Rectal smooth muscle tissue (tissue), 1 donor: ENCODE measurements at regions not wholly inside any gene's neighbourhood (a gene's known extent, or its start where the extent isn't known, plus 50 kb on each side); places are given as distances from the start of the nearest gene placed in this dataset.

Experiments used
- H3K27ac ChIP-seq: one replicate; pipeline ENCODE4 v1.7.0; 2013; ENCODE audit warnings: low read depth, low read length, inconsistent platforms
- H3K27me3 ChIP-seq: one replicate; pipeline ENCODE4 v1.7.0; 2013; ENCODE audit warnings: low read length; ENCODE audit not compliant: control insufficient read depth, insufficient read depth
- H3K36me3 ChIP-seq: one replicate; pipeline ENCODE4 v1.7.0; 2013; ENCODE audit warnings: low read length; ENCODE audit not compliant: control insufficient read depth, insufficient read depth
- H3K4me1 ChIP-seq: one replicate; pipeline ENCODE4 v1.7.0; 2013; ENCODE audit warnings: low read length; ENCODE audit not compliant: control insufficient read depth, insufficient read depth
- H3K4me3 ChIP-seq: one replicate; pipeline ENCODE4 v1.7.0; 2013; ENCODE audit warnings: low read length
- H3K9ac ChIP-seq: one replicate; pipeline ENCODE4 v1.7.0; 2013; ENCODE audit warnings: low read length

DNA sequence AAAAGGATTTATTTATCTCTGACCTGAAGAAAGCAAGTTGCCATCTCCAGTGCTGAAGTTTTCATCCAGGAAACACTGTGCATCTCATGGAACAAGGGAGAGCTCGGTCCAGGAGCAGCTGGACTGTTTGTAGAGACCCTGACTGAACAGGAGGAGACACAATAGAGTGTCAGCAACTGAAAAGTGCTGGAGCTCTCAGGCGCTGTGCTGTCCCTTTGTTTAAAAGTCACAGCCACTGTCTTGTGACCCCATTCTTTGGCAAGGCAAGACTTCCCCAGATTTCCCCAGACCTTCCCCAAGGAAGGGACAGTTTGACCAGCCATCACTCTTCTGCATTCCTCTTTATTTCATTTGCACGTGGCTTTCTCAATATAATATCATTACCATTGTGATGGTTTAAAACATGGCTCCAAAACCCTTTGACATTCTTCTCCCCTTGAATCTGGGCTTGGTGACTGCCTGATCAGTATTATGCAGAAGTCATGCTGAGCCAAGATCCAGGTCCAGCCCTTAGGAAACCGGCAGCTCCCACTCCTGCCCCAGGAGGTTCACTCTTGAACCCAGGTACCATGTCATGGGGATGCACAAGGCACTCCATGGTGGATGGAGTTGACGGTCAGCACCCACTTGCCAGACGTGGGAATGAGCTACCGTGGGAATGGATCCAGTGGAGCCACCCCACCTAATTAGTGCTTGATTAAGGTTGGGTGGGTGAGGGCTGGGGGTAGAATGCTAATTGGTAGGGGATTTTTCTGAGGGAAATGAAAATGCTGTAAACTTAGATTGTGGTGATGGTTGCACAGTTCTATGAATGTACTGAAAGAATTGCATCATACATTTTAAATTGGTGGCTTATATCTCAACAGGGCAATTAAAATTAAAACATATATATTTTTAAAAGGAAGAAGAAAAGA, 497.9 kb upstream of the RAB6C start:
- H3K27me3 ChIP-seq = no peaks in the 10 kb centered on the region
- H3K36me3 ChIP-seq = no peaks in the 10 kb centered on the region
- H3K4me1 ChIP-seq = no peaks in the 10 kb centered on the region
- H3K27ac ChIP-seq = no peak overlapping the region
- no peak overlapping the region for H3K9ac ChIP-seq
- no peak overlapping the region for H3K4me3 ChIP-seq

DNA sequence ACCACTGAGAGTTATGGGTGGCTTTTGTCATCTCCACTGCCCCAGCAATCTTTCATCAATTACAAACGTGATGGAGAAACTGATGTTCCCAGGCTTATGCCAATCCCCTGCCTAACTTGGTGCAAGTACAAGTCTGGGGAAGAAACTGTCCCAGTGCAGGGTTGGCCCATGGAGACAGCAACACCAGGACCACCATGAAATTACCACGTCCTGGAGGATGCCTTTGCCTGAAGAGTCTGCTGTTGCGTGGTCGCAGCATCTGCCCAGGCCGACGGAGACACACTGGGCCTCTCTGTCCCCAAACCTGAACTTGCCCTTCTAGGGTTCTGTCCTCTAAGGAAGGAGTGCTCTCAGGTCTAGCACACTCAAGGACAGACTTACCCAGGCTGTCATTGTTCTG, 496.8 kb upstream of the RAB6C start:
- Histone ChIP-seq H3K27ac (no peak overlapping the region), H3K4me3 (no peak overlapping the region), H3K9ac (no peak overlapping the region), H3K27me3 (no peaks in the 10 kb centered on the region), H3K4me1 (no peaks in the 10 kb centered on the region), H3K36me3 (no peaks in the 10 kb centered on the region)

DNA sequence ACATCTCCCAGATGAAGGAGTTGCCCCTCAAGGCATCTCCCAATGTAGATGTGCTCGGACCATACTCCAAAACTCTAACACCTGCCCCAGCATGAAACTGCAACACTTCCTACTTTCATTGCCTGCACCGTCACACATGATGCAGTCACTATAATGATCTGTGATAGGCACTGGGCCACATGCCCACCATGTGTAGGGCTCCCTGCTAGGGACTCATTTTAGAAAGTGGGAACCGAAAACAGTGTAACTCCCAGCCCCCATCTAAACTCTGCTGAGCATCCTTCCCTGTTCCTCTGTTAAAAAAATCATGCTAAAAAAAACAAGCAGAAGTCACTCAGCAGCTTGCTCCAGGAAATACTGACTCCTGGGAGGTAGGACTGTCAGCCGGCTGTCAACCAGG, 496.1 kb upstream of the RAB6C start:
- Histone ChIP-seq H3K9ac (no peak overlapping the region), H3K27me3 (no peaks in the 10 kb centered on the region), H3K4me3 (no peak overlapping the region), H3K27ac (no peak overlapping the region), H3K36me3 (no peaks in the 10 kb centered on the region), H3K4me1 (no peaks in the 10 kb centered on the region)

DNA sequence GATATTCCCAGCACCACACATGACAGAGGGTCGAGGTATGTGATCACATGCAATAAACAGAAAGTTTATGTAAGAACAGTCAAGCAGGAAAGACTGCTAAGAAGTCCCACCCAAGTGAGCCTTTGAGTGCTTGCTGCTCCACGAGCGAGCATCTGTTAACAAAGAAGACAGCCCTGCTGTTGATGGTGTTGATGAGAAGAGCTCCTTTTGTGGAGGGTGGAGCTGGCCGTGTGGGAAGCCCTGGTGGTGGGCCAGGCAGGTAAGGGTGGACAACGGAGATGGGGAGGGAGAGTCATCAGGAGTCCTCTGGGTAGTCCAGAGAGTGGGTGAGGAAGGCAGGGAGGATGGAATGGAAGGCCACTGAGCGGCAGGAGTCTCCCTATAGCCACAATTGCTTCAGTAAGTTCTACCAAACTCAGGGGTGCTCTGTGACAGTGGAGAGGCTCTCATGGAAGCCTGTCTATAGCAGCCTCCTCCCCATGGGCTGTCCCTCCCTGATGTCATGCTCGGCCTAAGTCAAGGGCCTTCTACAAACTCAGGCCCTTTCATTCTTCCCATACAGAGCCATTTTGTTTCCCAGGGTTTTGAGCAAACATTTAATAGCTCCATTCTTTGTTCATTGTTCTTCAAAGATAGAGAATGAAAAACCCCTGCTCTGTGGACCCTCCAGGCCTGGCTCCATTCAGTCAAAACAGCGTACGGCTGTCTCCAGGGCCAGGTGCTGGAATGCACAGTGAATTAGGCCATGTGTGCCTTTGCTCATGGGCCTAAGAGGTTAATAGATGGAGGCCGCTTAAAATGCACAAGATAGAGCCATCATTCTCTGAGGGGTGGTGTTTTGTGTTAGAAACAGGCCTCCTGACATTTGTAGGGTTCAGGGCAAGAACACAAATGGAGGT, 494.2 kb upstream of the RAB6C start:
- Histone ChIP-seq H3K27ac (no peak overlapping the region), H3K27me3 (no peaks in the 10 kb centered on the region), H3K9ac (no peak overlapping the region), H3K4me3 (no peak overlapping the region), H3K4me1 (no peaks in the 10 kb centered on the region), H3K36me3 (no peaks in the 10 kb centered on the region)

DNA sequence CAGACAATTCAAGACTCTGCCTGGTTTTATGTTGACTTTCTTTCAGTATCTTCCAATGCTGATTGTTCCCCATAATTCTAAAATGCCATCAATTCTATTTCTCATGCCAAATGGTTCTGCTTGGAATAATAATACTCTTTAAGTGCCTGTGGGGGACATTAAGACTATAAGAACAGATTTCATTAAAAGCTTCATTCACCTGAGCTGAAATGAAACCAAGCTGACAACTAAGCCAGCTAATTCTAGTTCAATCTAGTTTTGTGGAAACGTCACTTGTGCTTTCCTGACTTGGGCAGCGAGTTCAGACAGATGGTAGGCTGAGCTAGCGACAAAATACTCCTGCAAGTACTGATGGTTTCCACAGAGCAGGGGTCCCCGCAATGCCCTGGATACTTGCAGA, 491.1 kb upstream of the RAB6C start:
- no peaks in the 10 kb centered on the region for H3K27me3 ChIP-seq
- no peaks in the 10 kb centered on the region for H3K36me3 ChIP-seq
- H3K4me1 ChIP-seq = no peaks in the 10 kb centered on the region
- H3K4me3 ChIP-seq = no peak overlapping the region
- no peak overlapping the region for H3K9ac ChIP-seq
- no peak overlapping the region for H3K27ac ChIP-seq

DNA sequence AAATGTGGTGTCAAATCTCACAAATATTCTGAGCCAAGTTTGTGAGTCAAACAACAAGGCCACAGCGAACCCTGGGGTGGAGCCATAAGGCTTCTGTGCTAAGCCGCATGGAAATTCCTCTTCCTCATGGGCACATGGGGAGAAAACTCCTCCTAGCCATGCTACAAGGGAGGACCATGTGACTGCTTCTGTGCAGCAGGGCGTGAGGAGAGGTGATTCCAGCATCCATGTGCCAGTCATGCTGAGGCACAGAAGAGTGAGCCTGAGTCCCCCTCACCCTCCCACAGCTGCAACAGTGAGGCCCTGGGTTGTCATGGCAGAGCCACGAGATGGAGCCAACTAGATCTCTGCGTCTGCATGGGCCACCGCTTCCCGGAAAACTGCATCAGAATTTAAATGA, 488.8 kb upstream of the RAB6C start:
- no peaks in the 10 kb centered on the region for H3K36me3 ChIP-seq
- H3K27ac ChIP-seq = no peak overlapping the region
- H3K9ac ChIP-seq = no peak overlapping the region
- H3K4me3 ChIP-seq = no peak overlapping the region
- H3K27me3 ChIP-seq = no peaks in the 10 kb centered on the region
- no peaks in the 10 kb centered on the region for H3K4me1 ChIP-seq

DNA sequence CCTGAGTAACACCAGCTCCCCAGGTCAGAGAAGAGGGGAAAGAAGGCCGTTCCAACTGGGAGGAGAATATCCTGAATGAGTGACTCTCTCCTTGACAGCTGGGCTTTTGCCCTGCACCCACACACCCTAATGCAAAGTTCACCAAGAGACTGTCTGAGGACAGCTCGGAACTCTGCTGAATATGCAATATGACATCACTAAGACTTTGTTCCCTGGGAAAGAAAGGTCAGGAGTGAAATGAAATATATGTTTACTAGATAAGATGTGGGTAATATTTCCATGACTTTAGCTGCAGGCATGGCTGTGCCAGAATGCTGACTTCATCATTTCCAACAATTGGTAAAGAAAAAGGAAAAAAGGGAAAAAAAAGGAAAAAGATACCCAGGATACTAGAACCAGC, 488.2 kb upstream of the RAB6C start:
- Histone ChIP-seq H3K27me3 (no peaks in the 10 kb centered on the region), H3K27ac (no peak overlapping the region), H3K4me3 (no peak overlapping the region), H3K36me3 (no peaks in the 10 kb centered on the region), H3K9ac (no peak overlapping the region), H3K4me1 (no peaks in the 10 kb centered on the region)

DNA sequence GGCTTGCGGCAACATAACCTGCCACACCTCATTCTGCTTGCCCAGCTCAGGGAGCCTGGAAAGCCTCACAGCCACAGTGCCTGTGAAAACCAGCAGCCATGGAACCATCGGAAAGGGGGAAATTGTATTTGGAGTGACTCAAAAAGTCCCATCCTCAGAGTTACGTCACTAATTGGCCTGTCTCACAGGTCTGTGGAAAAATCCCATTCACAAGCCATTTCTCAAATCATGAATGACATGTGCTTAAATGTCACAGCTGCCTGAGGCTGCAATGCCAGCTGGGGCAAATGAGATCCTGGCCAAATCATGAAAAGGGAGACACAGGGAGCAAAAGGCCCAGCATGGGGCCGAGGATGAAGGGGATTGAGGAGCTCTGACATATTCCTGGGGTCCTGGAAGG, 486.9 kb upstream of the RAB6C start:
- H3K27me3 ChIP-seq = no peaks in the 10 kb centered on the region
- no peaks in the 10 kb centered on the region for H3K4me1 ChIP-seq
- H3K4me3 ChIP-seq = no peak overlapping the region
- no peaks in the 10 kb centered on the region for H3K36me3 ChIP-seq
- no peak overlapping the region for H3K9ac ChIP-seq
- H3K27ac ChIP-seq = no peak overlapping the region

DNA sequence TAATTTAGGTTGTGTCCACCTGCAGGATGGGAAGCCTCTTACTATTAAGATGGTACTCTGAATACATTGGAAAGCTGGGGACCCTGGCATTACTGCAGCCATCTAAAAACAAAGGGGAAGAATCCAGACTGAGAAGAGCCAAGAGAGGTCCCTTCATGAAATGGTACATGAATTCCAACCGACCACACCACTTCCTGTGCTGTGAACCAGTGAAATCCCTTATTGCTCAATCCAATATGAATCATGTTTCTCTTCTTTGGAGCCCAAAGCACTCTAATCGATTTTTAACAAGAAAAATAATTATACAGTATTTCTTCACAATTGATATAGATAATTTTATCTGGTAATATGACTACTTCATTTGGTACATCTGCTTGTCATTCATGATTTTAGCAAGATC, 479.7 kb upstream of the RAB6C start:
- no peak overlapping the region for H3K27ac ChIP-seq
- no peak overlapping the region for H3K9ac ChIP-seq
- H3K36me3 ChIP-seq = no peaks in the 10 kb centered on the region
- no peak overlapping the region for H3K4me3 ChIP-seq
- no peaks in the 10 kb centered on the region for H3K27me3 ChIP-seq
- no peaks in the 10 kb centered on the region for H3K4me1 ChIP-seq

DNA sequence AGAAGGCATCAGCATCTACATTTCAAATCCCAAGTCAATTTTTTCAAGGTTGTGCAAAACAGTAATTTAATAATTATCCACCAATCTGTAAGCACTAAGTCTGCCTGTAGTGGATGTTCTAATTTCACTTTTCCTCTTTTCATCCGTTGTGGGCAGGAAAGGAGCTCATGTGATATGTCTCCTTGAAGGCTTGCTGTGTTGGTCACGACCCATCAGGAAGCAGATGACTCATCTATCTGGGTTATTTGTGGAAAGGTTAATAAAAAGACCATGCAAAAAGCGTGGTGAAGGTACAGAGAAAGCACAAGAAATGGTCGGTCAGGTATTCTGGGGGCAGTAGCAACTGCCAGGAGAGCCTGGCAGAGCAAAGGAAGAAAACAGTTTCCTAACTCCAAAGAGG, 476.7 kb upstream of the RAB6C start:
- no peaks in the 10 kb centered on the region for H3K4me1 ChIP-seq
- no peak overlapping the region for H3K27ac ChIP-seq
- H3K27me3 ChIP-seq = no peaks in the 10 kb centered on the region
- no peaks in the 10 kb centered on the region for H3K36me3 ChIP-seq
- no peak overlapping the region for H3K4me3 ChIP-seq
- H3K9ac ChIP-seq = no peak overlapping the region

DNA sequence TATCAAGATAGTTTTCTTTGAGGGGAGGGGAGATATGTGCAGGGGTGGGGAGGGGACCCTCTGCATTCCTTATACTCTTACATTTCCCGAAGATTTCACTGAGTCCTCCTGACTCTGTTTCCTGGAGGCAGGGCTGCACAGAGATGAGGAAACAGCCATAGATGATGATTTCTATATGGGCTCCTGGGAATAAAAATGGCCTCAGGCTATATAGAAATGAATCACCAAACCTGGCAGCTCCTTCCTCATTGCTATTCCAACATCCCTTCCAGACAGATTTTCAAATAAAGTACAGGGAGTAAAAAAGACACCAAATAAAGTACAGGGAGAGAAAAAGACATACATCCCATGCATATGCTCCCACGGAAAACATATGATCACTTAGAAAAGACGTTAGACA, 474.8 kb upstream of the RAB6C start:
- Histone ChIP-seq H3K9ac (no peak overlapping the region), H3K27me3 (no peaks in the 10 kb centered on the region), H3K27ac (no peak overlapping the region), H3K4me1 (no peaks in the 10 kb centered on the region), H3K36me3 (no peaks in the 10 kb centered on the region), H3K4me3 (no peak overlapping the region)

DNA sequence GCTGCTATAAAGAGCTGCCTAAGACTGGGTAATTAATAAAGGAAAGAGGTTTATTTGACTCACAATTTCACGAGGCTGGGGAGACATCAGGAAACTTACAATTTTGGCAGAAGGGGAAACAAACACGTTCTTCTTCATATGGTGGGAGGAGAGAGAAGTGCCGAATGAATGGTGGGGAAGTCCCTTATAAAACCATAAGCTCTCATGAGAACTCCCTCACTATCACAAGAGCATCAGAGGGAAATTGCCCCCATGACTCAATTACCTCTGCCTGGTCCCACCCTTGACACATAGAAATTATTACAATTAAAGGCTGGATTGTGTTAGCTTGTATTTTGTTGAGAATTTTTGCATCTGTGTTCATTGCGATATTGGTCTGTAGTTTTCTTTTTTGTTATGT, 460.5 kb upstream of the RAB6C start:
- Histone ChIP-seq H3K4me1 (no peaks in the 10 kb centered on the region), H3K27ac (no peak overlapping the region), H3K36me3 (no peaks in the 10 kb centered on the region), H3K4me3 (no peak overlapping the region), H3K27me3 (no peaks in the 10 kb centered on the region), H3K9ac (no peak overlapping the region)
